Thyroid gland (tissue), 4 donors: ENCODE measurements at regions not wholly inside any gene's neighbourhood (a gene's known extent, or its start where the extent isn't known, plus 50 kb on each side); places are given as distances from the start of the nearest gene placed in this dataset.

Source experiments
- CTCF ChIP-seq, 6 experiments: fragments of 200-600 bp in 3 of 6; fragments of 450-650 bp in 3 of 6; sonication (generic) in 3 of 6; IDR thresholded peaks; one replicate each; pipeline ENCODE4 v1.5.1; 2016 to 2019; ENCODE audit warnings: antibody characterized with exemption in 6 of 6, mild to moderate bottlenecking in 2 of 6, inconsistent platforms in 1 of 6, moderate library complexity in 1 of 6
- POLR2A ChIP-seq, 2 donors: fragments of 450-650 bp; IDR thresholded peaks; one replicate each; pipeline ENCODE4 v1.6.1; 2017; ENCODE audit warnings: antibody characterized with exemption in 2 of 2, mild to moderate bottlenecking in 2 of 2, moderate library complexity in 1 of 2

- TF ChIP-seq CTCF (IDR thresholded peaks at IDR 0.05) (no peak), POLR2A (IDR thresholded peaks at IDR 0.05) (no peak)
These were observed 347.7 kb downstream of the FBXO8 start for GRCh38 chr4:173935622-173936405.
